WERI-Rb-1 (cell line): ENCODE measurements at regions not wholly inside any gene's neighbourhood (a gene's known extent, or its start where the extent isn't known, plus 50 kb on each side); places are given as distances from the start of the nearest gene placed in this dataset.
"Not testable (repeated sequence)": the region's sequence is repeated elsewhere in the genome, so short reads cannot be mapped to it uniquely, and the experiment has no call there.

Source experiments
- DNase-seq: peaks from one replicate; pipeline ENCODE4 v3.0.0-alpha.2; 2020
- H3K27ac ChIP-seq: fragments of 250-450 bp; sonication (Bioruptor Pico); 2 replicates; pipeline ENCODE4 v1.5.1; 2020; ENCODE audit warnings: mild to moderate bottlenecking, moderate library complexity
- H3K27me3 ChIP-seq: fragments of 250-450 bp; sonication (Bioruptor Pico); 2 replicates; pipeline ENCODE4 v1.5.1; 2021; ENCODE audit warnings: mild to moderate bottlenecking, low read depth, moderate library complexity; ENCODE audit not compliant: insufficient read depth, severe bottlenecking
- H3K36me3 ChIP-seq: fragments of 250-450 bp; sonication (Bioruptor Pico); 2 replicates; pipeline ENCODE4 v1.5.1; 2020; ENCODE audit warnings: mild to moderate bottlenecking, moderate library complexity
- H3K4me3 ChIP-seq: 2 replicates; pipeline ENCODE4 v1.5.1; 2011; ENCODE audit warnings: low read depth, mild to moderate bottlenecking, control low read depth, low read length
- H3K9me3 ChIP-seq: fragments of 250-450 bp; sonication (Bioruptor Pico); 2 replicates; pipeline ENCODE4 v1.5.1; 2021; ENCODE audit warnings: mild to moderate bottlenecking, moderate library complexity; ENCODE audit not compliant: severe bottlenecking
- TF ChIP-seq, protein P1 (sequence below): IDR thresholded peaks from 2 replicates; pipeline ENCODE4 v1.5.1; 2011; ENCODE audit warnings: low read depth, mild to moderate bottlenecking, control low read depth, inconsistent platforms, low read length

DNA sequence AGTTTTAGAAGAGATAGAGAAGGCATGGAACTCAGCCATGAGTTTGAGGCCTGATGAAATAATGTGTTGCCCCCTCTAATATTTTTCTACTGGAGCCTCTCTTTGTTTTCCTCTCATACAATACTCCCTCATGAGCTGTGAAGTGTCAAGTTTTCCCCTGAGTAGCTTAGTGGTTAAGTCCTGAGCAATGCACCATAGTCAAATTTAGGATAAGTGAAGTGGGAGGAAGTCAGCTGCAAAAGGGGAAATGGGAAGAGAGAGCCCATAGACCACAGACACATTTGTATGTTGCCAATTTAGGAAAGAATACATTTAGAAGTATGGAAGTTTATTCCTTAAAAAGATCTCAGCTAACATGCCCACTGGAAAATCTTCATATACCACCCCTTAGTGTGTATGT, 171.5 kb upstream of the NREP start:
- Histone ChIP-seq H3K9me3 (no peaks in the 10 kb centered on the region), H3K27ac (no peak overlapping the region)
- TF ChIP-seq, protein P1, sequence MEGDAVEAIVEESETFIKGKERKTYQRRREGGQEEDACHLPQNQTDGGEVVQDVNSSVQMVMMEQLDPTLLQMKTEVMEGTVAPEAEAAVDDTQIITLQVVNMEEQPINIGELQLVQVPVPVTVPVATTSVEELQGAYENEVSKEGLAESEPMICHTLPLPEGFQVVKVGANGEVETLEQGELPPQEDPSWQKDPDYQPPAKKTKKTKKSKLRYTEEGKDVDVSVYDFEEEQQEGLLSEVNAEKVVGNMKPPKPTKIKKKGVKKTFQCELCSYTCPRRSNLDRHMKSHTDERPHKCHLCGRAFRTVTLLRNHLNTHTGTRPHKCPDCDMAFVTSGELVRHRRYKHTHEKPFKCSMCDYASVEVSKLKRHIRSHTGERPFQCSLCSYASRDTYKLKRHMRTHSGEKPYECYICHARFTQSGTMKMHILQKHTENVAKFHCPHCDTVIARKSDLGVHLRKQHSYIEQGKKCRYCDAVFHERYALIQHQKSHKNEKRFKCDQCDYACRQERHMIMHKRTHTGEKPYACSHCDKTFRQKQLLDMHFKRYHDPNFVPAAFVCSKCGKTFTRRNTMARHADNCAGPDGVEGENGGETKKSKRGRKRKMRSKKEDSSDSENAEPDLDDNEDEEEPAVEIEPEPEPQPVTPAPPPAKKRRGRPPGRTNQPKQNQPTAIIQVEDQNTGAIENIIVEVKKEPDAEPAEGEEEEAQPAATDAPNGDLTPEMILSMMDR = no peak

DNA sequence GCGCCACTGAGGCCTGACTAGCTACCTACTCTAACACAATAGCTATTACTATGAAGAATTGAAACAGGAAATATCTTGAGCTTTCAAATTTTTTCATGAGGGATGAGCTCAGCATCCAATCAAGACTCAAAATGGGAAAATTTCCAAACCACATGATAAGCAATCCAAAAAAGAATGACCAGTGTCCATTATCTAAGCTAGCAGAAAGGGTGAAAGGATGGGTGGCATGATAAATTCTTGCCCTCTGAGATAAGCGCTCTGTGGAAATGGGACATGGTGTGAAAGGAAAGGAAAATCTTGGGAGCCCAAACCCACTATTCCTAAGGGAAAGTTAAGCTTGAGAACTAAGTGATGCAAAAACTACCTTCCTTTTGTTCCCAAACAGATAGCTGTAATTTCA, 170.2 kb upstream of the NREP start:
- Histone ChIP-seq H3K27me3 (no peaks in the 10 kb centered on the region), H3K4me3 (no peak overlapping the region), H3K27ac (no peak overlapping the region), H3K36me3 (no peaks in the 10 kb centered on the region), H3K9me3 (no peaks in the 10 kb centered on the region)
- DNase-seq = no peak
- TF ChIP-seq, protein P1 = no peak

More for the DNA sequence above, 171.5 kb upstream of the NREP start:
- Histone ChIP-seq H3K4me3 (no peak overlapping the region), H3K36me3 (no peaks in the 10 kb centered on the region), H3K27me3 (no peaks in the 10 kb centered on the region)
- no peak for DNase-seq

DNA sequence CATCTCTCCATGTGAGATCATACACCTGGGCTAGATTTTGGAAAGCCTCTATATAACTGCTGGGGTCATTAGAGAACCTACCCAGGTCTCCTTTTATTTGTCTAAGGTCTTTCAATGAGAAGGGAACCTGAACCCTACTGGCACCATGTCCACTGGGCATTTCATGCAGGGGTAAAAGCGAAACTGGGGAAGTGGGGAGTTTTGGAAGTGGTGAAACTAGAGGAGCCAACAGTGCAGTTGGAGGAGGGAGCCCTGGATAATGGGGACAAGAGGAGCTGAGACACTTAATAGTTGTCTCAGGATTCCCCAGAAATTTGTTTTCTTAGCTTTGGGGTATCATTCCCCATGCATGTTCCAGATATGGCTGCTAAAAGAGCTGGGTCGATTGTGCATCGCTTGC, 169.0 kb upstream of the NREP start:
- H3K36me3 ChIP-seq = no peaks in the 10 kb centered on the region
- TF ChIP-seq, protein P1 = no peak
- no peaks in the 10 kb centered on the region for H3K9me3 ChIP-seq
- H3K27ac ChIP-seq = no peak overlapping the region
- DNase-seq = no peak
- H3K27me3 ChIP-seq = no peaks in the 10 kb centered on the region
- no peak overlapping the region for H3K4me3 ChIP-seq

DNA sequence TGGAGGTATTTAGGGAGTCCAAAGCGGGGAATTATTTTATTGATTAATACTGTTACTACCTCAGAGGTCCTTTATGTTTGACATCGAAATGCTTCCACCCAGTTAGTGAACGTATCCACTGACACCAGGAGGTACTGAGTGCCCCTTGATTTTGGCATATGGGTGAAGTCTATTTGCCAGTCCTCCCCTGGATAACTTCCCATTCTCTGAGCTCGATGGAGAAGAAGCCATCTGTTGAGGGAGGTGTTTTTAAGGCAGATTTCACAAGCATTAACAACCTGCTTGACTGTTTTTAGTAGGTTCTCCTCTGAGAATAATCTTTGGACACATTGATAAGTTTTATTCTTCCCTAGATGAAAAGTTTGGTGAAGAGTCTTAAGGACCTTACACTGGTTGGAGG, 165.3 kb upstream of the NREP start:
- H3K36me3 ChIP-seq = no peaks in the 10 kb centered on the region
- H3K27ac ChIP-seq = no peak overlapping the region
- DNase-seq = no peak
- H3K4me3 ChIP-seq = no peak overlapping the region
- no peaks in the 10 kb centered on the region for H3K27me3 ChIP-seq
- TF ChIP-seq, protein P1 = no peak
- no peaks in the 10 kb centered on the region for H3K9me3 ChIP-seq

DNA sequence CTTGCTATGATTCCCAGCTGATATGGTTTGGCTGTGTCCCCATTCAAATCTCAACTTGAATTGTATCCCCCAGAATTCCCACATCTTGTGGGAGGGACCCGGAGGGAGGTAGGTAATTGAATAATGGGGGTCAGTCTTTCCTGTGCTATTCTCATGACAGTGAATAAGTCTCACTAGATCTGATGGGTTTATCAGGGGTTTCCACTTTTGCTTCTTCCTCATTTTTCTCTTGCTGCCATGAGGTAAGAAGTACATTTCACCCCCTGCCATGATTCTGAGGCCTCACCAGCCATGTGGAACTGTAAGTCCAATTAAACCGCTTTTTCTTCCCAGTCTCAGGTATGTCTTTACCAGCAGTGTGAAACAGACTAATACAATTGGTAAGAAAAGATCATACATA, 164.7 kb upstream of the NREP start:
- not testable (repeated sequence) for DNase-seq, H3K27ac ChIP-seq, H3K9me3 ChIP-seq, H3K36me3 ChIP-seq, H3K4me3 ChIP-seq, H3K27me3 ChIP-seq

DNA sequence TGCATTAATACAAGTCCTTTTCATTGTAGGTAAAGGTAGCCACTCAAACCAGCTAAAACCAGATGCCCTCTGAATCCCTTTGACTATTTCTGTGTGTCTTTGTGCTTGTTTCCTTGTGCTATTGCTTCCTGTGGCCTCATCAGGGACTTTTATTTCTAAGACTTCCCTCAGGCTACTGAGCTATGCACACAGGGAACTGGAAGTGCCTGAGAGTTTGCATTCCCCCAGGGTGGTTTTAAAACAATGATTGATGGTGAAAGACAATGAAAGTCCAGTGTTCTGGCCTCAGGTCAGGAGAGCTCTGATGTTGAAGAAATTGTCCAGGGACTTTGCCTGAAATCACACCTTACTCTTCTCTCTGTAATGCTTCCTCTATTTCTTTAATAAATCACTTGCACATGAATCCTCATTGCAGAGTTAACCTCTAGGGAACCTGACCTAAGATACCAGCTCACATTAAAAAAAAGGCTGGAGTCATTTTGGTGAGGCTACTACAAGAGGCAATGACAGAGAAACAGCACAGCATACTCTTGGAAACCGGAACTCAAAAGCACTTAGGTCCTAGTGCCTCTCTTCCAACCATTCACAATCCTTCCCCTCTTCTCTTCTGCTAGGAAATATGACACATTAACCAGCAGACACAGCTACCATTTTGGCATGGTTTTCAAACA, 158.1 kb upstream of the NREP start:
- Histone ChIP-seq H3K27me3 (no peaks in the 10 kb centered on the region), H3K4me3 (no peak overlapping the region), H3K36me3 (no peaks in the 10 kb centered on the region), H3K9me3 (no peaks in the 10 kb centered on the region), H3K27ac (no peak overlapping the region)
- no peak for DNase-seq
- TF ChIP-seq, protein P1 = no peak
